Spleen (tissue), 11 donors: ENCODE measurements at regions not wholly inside any gene's neighbourhood (a gene's known extent, or its start where the extent isn't known, plus 50 kb on each side); places are given as distances from the start of the nearest gene placed in this dataset.

Experiments
- DNase-seq: peaks from one replicate; pipeline ENCODE4 v3.0.0-alpha.2; 2020
- H3K27ac ChIP-seq, 8 donors: fragments of 200-600 bp; sonication (generic) in 7 of 8; 1 replicate in 4 of 8; 2 replicates in 4 of 8; pipeline versions ENCODE4 v1.5.0 to v1.8.0; 2016 to 2021; ENCODE audit warnings: inconsistent platforms in 4 of 8, mild to moderate bottlenecking in 4 of 8, moderate library complexity in 1 of 8
- H3K27me3 ChIP-seq, 7 donors: fragments of 200-600 bp; sonication (generic) in 6 of 7; replicated peaks in 1 of 7; 1 replicate in 4 of 7; 2 replicates in 3 of 7; pipeline versions ENCODE4 v1.5.0 to v1.8.0; 2016 to 2021; ENCODE audit warnings: inconsistent platforms in 3 of 7, mild to moderate bottlenecking in 1 of 7
- H3K36me3 ChIP-seq, 6 donors: fragments of 200-600 bp; sonication (generic) in 5 of 6; 1 replicate in 4 of 6; 2 replicates in 2 of 6; pipeline versions ENCODE4 v1.5.0 to v1.8.0; 2016 to 2021; ENCODE audit warnings: inconsistent platforms in 2 of 6
- H3K4me1 ChIP-seq, 6 donors: fragments of 200-600 bp; sonication (generic) in 5 of 6; 1 replicate in 3 of 6; 2 replicates in 3 of 6; pipeline versions ENCODE4 v1.5.0 to v1.8.0; 2016 to 2021; ENCODE audit warnings: inconsistent platforms in 3 of 6
- H3K4me3 ChIP-seq, 8 donors: fragments of 200-600 bp; sonication (generic) in 7 of 8; 1 replicate in 4 of 8; 2 replicates in 4 of 8; pipeline versions ENCODE4 v1.5.0 to v1.8.0; 2016 to 2021; ENCODE audit warnings: inconsistent platforms in 4 of 8, mild to moderate bottlenecking in 4 of 8, moderate library complexity in 2 of 8
- H3K9me3 ChIP-seq, 8 donors: fragments of 200-600 bp; sonication (generic) in 7 of 8; 1 replicate in 4 of 8; 2 replicates in 4 of 8; pipeline versions ENCODE4 v1.5.0 to v1.8.0; 2016 to 2021; ENCODE audit warnings: inconsistent platforms in 4 of 8
- CTCF ChIP-seq, 11 experiments: fragments of 200-600 bp in 7 of 11; fragments of 450-650 bp in 4 of 11; sonication (generic) in 4 of 11; IDR thresholded peaks in 8 of 11; conservative IDR thresholded peaks in 3 of 11; 1 replicate in 7 of 11; 2 replicates in 4 of 11; pipeline versions ENCODE4 v1.4.0 to v1.8.0; 2016 to 2021; ENCODE audit warnings: antibody characterized with exemption in 11 of 11, inconsistent platforms in 4 of 11, mild to moderate bottlenecking in 1 of 11
- POLR2A ChIP-seq, 3 donors: fragments of 450-650 bp; IDR thresholded peaks; one replicate each; pipeline ENCODE4 v1.5.1; 2017; ENCODE audit warnings: antibody characterized with exemption in 3 of 3, mild to moderate bottlenecking in 1 of 3
- POLR2AphosphoS5 ChIP-seq, 3 donors: sonication (generic); formaldehyde crosslinking; IDR thresholded peaks; one replicate each; pipeline ENCODE4 v1.5.1; 2017; ENCODE audit warnings: antibody characterized with exemption in 3 of 3
- WGBS, 5 donors: extraction: QIAGEN DNeasy Blood & Tissue Kit in 3 of 5; methylation state at CpG; one replicate each; pipeline versions ENCODE4 v1.1.5 to v1.1.7; 2013 to 2018; 5-methylcytosine and 5-hydroxymethylcytosine counted together
- intact Hi-C: fragments of 100-400 bp; cut with DNase I; formaldehyde crosslinking; loops from one replicate; pipeline ENCODE4 v1.15.0; 2023; ENCODE audit warnings: low total_unique reads
- donor health status: healthy with polysubstance abuse.
- donor health status: DM: no; HTN: no; CAD: no; lungs with moderate emphysema.
- donor health status: DM: no; HTN: no; CAD: no.
- donor health status: Bipolar disorder and iron deficiency.
- donor health status: healthy.
- donor health status: DM: no; HTN: no; CAD: no.
- donor health status: DM: yes; HTN: yes; CAD: no.

GRCh38 chr4:176432811-176433540, 113.2 kb downstream of the SPCS3 start:
- TF ChIP-seq POLR2AphosphoS5 (IDR thresholded peaks at IDR 0.05) (no peak), POLR2A (IDR thresholded peaks at IDR 0.05) (no peak), CTCF (IDR thresholded peaks at IDR 0.05 in 8 of 11, conservative IDR thresholded peaks at IDR 0.05 in 3 of 11) (no peak)
- Histone ChIP-seq H3K4me3 (no peak overlapping the region), H3K27ac (no peak overlapping the region), H3K9me3 (no peaks in the 10 kb centered on the region), H3K36me3 (no peaks in the 10 kb centered on the region), H3K4me1 (no peaks in the 10 kb centered on the region), H3K27me3 (no peaks in the 10 kb centered on the region)
- WGBS, 5 donors: 62 to 75% (median 67%) methylated on average over 6 of the region's 6 CpGs
- no peak for DNase-seq
- intact Hi-C loops: no loop called here

GRCh38 chr4:176433983-176434382, 114.2 kb downstream of the SPCS3 start:
- TF ChIP-seq POLR2AphosphoS5 (IDR thresholded peaks at IDR 0.05): no peak
- no peak for TF ChIP-seq CTCF (IDR thresholded peaks at IDR 0.05 in 8 of 11, conservative IDR thresholded peaks at IDR 0.05 in 3 of 11)
- TF ChIP-seq POLR2A (IDR thresholded peaks at IDR 0.05): no peak
- no peak for DNase-seq
- H3K4me1 ChIP-seq: no peaks in the 10 kb centered on the region
- H3K27ac ChIP-seq: no peak overlapping the region
- no peaks in the 10 kb centered on the region for H3K36me3 ChIP-seq
- no peak overlapping the region for H3K4me3 ChIP-seq
- WGBS, 5 donors: 73 to 79% (median 79%) methylated on average over 3 of the region's 3 CpGs
- intact Hi-C loops: no loop called here
- no peaks in the 10 kb centered on the region for H3K9me3 ChIP-seq
- H3K27me3 ChIP-seq: no peaks in the 10 kb centered on the region

- Histone ChIP-seq H3K27me3 (no peaks in the 10 kb centered on the region), H3K27ac (no peak overlapping the region), H3K4me1 (no peaks in the 10 kb centered on the region), H3K9me3 (no peaks in the 10 kb centered on the region), H3K4me3 (no peak overlapping the region), H3K36me3 (no peaks in the 10 kb centered on the region)
- 37 to 73% (median 60%) methylated on average over 1 of the region's 1 CpG for WGBS, 5 donors
- DNase-seq: no peak
- intact Hi-C loops: no loop called here
- TF ChIP-seq POLR2A (IDR thresholded peaks at IDR 0.05) (no peak), POLR2AphosphoS5 (IDR thresholded peaks at IDR 0.05) (no peak), CTCF (IDR thresholded peaks at IDR 0.05 in 8 of 11, conservative IDR thresholded peaks at IDR 0.05 in 3 of 11) (no peak)
Measured at GRCh38 chr4:176435901-176436292, 116.1 kb downstream of the SPCS3 start.

GRCh38 chr4:176436293-176436973, 116.7 kb downstream of the SPCS3 start:
- no peak for DNase-seq
- intact Hi-C loops: no loop called here
- Histone ChIP-seq H3K4me3 (no peak overlapping the region), H3K9me3 (no peaks in the 10 kb centered on the region), H3K27ac (no peak overlapping the region), H3K4me1 (no peaks in the 10 kb centered on the region), H3K27me3 (no peaks in the 10 kb centered on the region), H3K36me3 (no peaks in the 10 kb centered on the region)
- TF ChIP-seq POLR2AphosphoS5 (IDR thresholded peaks at IDR 0.05): no peak
- WGBS, 5 donors: 60 to 69% (median 66%) methylated on average over 5 of the region's 5 CpGs
